ENCODE measurements at regions not wholly inside any gene's neighbourhood (a gene's known extent, or its start where the extent isn't known, plus 50 kb on each side); places are given as distances from the start of the nearest gene placed in this dataset.

DNA sequence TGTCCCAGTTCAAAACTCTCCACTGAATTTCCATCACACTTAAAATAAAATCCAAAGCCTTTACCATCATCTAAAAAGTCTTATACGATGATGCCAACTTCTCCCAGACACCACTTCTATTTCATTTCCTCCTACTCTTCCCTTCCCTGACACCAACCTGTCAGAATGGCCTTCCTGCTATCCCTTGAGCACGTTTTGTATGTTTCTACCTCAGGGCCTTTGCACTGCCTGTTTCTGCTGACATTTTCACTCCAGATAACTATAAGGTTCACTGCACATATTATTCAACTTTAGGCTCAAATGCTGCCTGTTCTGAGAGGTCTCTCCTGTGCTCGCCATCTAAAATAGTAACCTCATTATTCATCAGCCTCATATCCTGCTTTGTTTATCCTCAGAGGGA lies 269.6 kb downstream of the HTR7 start:
- TF ChIP-seq ZNF219 (CRISPR knock-in tag; IDR thresholded peaks at IDR 0.05; ENCODE audit: borderline replicate concordance) (no peak), SOX15 (CRISPR knock-in tag; IDR thresholded peaks at IDR 0.05) (no peak), FOXK1 (CRISPR knock-in tag; IDR thresholded peaks at IDR 0.05) (no peak), NR3C1 (CRISPR knock-in tag; conservative IDR thresholded peaks at IDR 0.05; ENCODE audit: low read depth) (no peak), ZNF263 (CRISPR knock-in tag; IDR thresholded peaks at IDR 0.05; ENCODE audit: low read depth) (no peak), KAT7 (CRISPR knock-in tag; IDR thresholded peaks at IDR 0.05; ENCODE audit: borderline replicate concordance) (no peak)
- TF ChIP-seq, protein P1, sequence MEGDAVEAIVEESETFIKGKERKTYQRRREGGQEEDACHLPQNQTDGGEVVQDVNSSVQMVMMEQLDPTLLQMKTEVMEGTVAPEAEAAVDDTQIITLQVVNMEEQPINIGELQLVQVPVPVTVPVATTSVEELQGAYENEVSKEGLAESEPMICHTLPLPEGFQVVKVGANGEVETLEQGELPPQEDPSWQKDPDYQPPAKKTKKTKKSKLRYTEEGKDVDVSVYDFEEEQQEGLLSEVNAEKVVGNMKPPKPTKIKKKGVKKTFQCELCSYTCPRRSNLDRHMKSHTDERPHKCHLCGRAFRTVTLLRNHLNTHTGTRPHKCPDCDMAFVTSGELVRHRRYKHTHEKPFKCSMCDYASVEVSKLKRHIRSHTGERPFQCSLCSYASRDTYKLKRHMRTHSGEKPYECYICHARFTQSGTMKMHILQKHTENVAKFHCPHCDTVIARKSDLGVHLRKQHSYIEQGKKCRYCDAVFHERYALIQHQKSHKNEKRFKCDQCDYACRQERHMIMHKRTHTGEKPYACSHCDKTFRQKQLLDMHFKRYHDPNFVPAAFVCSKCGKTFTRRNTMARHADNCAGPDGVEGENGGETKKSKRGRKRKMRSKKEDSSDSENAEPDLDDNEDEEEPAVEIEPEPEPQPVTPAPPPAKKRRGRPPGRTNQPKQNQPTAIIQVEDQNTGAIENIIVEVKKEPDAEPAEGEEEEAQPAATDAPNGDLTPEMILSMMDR (IDR thresholded peaks at IDR 0.05): no peak
- TF ChIP-seq, protein P2, sequence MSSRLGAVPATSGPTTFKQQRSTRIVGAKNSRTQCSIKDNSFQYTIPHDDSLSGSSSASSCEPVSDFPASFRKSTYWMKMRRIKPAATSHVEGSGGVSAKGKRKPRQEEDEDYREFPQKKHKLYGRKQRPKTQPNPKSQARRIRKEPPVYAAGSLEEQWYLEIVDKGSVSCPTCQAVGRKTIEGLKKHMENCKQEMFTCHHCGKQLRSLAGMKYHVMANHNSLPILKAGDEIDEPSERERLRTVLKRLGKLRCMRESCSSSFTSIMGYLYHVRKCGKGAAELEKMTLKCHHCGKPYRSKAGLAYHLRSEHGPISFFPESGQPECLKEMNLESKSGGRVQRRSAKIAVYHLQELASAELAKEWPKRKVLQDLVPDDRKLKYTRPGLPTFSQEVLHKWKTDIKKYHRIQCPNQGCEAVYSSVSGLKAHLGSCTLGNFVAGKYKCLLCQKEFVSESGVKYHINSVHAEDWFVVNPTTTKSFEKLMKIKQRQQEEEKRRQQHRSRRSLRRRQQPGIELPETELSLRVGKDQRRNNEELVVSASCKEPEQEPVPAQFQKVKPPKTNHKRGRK (CRISPR knock-in tag; IDR thresholded peaks at IDR 0.05; ENCODE audit: borderline replicate concordance): no peak
- TF ChIP-seq, protein P3, sequence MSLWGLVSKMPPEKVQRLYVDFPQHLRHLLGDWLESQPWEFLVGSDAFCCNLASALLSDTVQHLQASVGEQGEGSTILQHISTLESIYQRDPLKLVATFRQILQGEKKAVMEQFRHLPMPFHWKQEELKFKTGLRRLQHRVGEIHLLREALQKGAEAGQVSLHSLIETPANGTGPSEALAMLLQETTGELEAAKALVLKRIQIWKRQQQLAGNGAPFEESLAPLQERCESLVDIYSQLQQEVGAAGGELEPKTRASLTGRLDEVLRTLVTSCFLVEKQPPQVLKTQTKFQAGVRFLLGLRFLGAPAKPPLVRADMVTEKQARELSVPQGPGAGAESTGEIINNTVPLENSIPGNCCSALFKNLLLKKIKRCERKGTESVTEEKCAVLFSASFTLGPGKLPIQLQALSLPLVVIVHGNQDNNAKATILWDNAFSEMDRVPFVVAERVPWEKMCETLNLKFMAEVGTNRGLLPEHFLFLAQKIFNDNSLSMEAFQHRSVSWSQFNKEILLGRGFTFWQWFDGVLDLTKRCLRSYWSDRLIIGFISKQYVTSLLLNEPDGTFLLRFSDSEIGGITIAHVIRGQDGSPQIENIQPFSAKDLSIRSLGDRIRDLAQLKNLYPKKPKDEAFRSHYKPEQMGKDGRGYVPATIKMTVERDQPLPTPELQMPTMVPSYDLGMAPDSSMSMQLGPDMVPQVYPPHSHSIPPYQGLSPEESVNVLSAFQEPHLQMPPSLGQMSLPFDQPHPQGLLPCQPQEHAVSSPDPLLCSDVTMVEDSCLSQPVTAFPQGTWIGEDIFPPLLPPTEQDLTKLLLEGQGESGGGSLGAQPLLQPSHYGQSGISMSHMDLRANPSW (CRISPR knock-in tag; conservative IDR thresholded peaks at IDR 0.05; ENCODE audit: low read depth): no peak
- TF ChIP-seq, protein P4, sequence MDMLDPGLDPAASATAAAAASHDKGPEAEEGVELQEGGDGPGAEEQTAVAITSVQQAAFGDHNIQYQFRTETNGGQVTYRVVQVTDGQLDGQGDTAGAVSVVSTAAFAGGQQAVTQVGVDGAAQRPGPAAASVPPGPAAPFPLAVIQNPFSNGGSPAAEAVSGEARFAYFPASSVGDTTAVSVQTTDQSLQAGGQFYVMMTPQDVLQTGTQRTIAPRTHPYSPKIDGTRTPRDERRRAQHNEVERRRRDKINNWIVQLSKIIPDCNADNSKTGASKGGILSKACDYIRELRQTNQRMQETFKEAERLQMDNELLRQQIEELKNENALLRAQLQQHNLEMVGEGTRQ (CRISPR knock-in tag; IDR thresholded peaks at IDR 0.05): no peak
- TF ChIP-seq, protein P5, sequence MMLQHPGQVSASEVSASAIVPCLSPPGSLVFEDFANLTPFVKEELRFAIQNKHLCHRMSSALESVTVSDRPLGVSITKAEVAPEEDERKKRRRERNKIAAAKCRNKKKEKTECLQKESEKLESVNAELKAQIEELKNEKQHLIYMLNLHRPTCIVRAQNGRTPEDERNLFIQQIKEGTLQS (CRISPR knock-in tag; conservative IDR thresholded peaks at IDR 0.05): no peak

All from WTC11 (cell line).